Nephron (organoid): ENCODE measurements at regions not wholly inside any gene's neighbourhood (a gene's known extent, or its start where the extent isn't known, plus 50 kb on each side); places are given as distances from the start of the nearest gene placed in this dataset.

Experiments used
- H3K27ac Mint-ChIP-seq, 3 experiments: 2 replicates each; pipeline ENCODE4 v1.8.0; 2020; ENCODE audit warnings: mixed read lengths in 3 of 3, mild to moderate bottlenecking in 2 of 3, moderate library complexity in 1 of 3
- H3K27me3 Mint-ChIP-seq: 2 replicates; pipeline ENCODE4 v1.8.0; 2021; ENCODE audit warnings: low read depth, mild to moderate bottlenecking, moderate library complexity, mixed read lengths
- H3K36me3 Mint-ChIP-seq: 2 replicates; pipeline ENCODE4 v1.8.0; 2020; ENCODE audit warnings: low read depth, mixed read lengths
- H3K4me1 Mint-ChIP-seq: 2 replicates; pipeline ENCODE4 v1.8.0; 2020; ENCODE audit warnings: mixed read lengths
- H3K4me3 Mint-ChIP-seq, 3 experiments: 2 replicates each; pipeline ENCODE4 v1.8.0; 2020; ENCODE audit warnings: mild to moderate bottlenecking in 3 of 3, mixed read lengths in 3 of 3, moderate library complexity in 2 of 3
- H3K9me3 Mint-ChIP-seq: 2 replicates; pipeline ENCODE4 v1.8.0; 2020; ENCODE audit warnings: mixed read lengths
- CTCF ChIP-seq, 3 experiments: fragments of 200-600 bp; sonication (generic); IDR thresholded peaks; one replicate each; pipeline ENCODE4 v1.5.0; 2021; ENCODE audit warnings: antibody characterized with exemption in 3 of 3; ENCODE audit not compliant: unreplicated experiment in 3 of 3

- H3K36me3 Mint-ChIP-seq = no peaks in the 10 kb centered on the region
- no peaks in the 10 kb centered on the region for H3K9me3 Mint-ChIP-seq
- peak overlapping the region in 2 of 3 experiments; percentile 6 to 47 for H3K27ac Mint-ChIP-seq
- TF ChIP-seq CTCF (IDR thresholded peaks at IDR 0.05; ENCODE audit: unreplicated experiment in 3 of 3) = no peak
- peaks cover 22% of the 10 kb centered on the region for H3K4me1 Mint-ChIP-seq
- H3K27me3 Mint-ChIP-seq = peaks cover 49% of the 10 kb centered on the region
- no peak overlapping the region for H3K4me3 Mint-ChIP-seq
Measured at GRCh38 chr6:41475737-41476357, 70.3 kb upstream of the FOXP4 start.

- peaks cover 47% of the 10 kb centered on the region for H3K27me3 Mint-ChIP-seq
- peaks cover 22% of the 10 kb centered on the region for H3K4me1 Mint-ChIP-seq
- no peaks in the 10 kb centered on the region for H3K36me3 Mint-ChIP-seq
- no peaks in the 10 kb centered on the region for H3K9me3 Mint-ChIP-seq
- no peak overlapping the region for H3K4me3 Mint-ChIP-seq
- peak overlapping the region; percentile 39 to 55 (median 54) for H3K27ac Mint-ChIP-seq
- no peak for TF ChIP-seq CTCF (IDR thresholded peaks at IDR 0.05; ENCODE audit: unreplicated experiment in 3 of 3)
Measured at GRCh38 chr6:41476401-41476800, 69.8 kb upstream of the FOXP4 start.

GRCh38 chr6:41477572-41477971 lies 68.6 kb upstream of the FOXP4 start:
- peak overlapping the region in 1 of 3 experiments; percentile 39 for H3K27ac Mint-ChIP-seq
- H3K4me1 Mint-ChIP-seq = peaks cover 15% of the 10 kb centered on the region
- H3K9me3 Mint-ChIP-seq = no peaks in the 10 kb centered on the region
- no peaks in the 10 kb centered on the region for H3K36me3 Mint-ChIP-seq
- H3K27me3 Mint-ChIP-seq = peaks cover 46% of the 10 kb centered on the region
- no peak for TF ChIP-seq CTCF (IDR thresholded peaks at IDR 0.05; ENCODE audit: unreplicated experiment in 3 of 3)
- no peak overlapping the region for H3K4me3 Mint-ChIP-seq

GRCh38 chr6:41483943-41484342 lies 62.2 kb upstream of the FOXP4 start:
- TF ChIP-seq CTCF (IDR thresholded peaks at IDR 0.05; ENCODE audit: unreplicated experiment in 3 of 3) = no peak
- Mint-ChIP-seq H3K36me3 (no peaks in the 10 kb centered on the region), H3K4me1 (peaks cover 37% of the 10 kb centered on the region), H3K9me3 (no peaks in the 10 kb centered on the region), H3K27me3 (peaks cover 35% of the 10 kb centered on the region), H3K27ac (no peak overlapping the region), H3K4me3 (no peak overlapping the region)

- Mint-ChIP-seq H3K4me1 (peaks cover 68% of the 10 kb centered on the region), H3K36me3 (no peaks in the 10 kb centered on the region), H3K9me3 (no peaks in the 10 kb centered on the region), H3K27ac (peak overlapping the region; percentile 67 to 96 (median 95)), H3K27me3 (peaks cover 26% of the 10 kb centered on the region), H3K4me3 (peak overlapping the region in 2 of 3 experiments; percentile 29 to 56)
- TF ChIP-seq CTCF (IDR thresholded peaks at IDR 0.05; ENCODE audit: unreplicated experiment in 3 of 3) = no peak
Measured at GRCh38 chr6:41487860-41488432, 58.2 kb upstream of the FOXP4 start.
